GM12892 (cell line): ENCODE measurements at regions not wholly inside any gene's neighbourhood (a gene's known extent, or its start where the extent isn't known, plus 50 kb on each side); places are given as distances from the start of the nearest gene placed in this dataset.

Experiments
- POLR2A ChIP-seq: IDR thresholded peaks from 2 replicates; pipeline ENCODE4 v1.6.1; 2011; ENCODE audit warnings: low read depth, low read length, control low read depth
- POLR2AphosphoS5 ChIP-seq: IDR thresholded peaks from 2 replicates; pipeline ENCODE4 v1.6.1; 2011; ENCODE audit warnings: low read depth, low read length, control low read depth
- TAF1 ChIP-seq: IDR thresholded peaks from 2 replicates; pipeline ENCODE4 v1.6.1; 2011; ENCODE audit warnings: low read depth, mild to moderate bottlenecking, control low read depth, low read length, borderline replicate concordance

DNA sequence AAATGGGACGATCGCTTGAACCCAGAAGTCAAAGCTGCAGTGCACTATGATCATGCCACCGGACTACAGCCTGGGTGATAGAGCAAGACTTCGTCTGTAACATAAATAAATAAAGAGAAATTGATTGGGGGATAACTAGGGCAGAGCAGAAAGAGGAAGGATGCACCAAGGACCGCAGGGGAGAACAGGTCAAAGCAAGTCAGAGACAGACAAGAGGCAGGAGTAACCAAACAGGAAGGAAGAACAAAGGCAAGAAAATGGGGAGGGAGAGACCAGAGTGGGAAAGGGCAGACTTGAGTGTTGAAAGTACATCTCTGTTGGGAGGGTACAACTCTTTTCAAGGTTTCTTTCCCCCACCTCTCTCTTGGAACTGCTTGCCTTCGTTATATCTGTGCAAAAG, 50.8 kb upstream of the ELK3 start:
- TF ChIP-seq TAF1 = no peak
- TF ChIP-seq POLR2A = no peak
- no peak for TF ChIP-seq POLR2AphosphoS5
